Neural progenitor cell (in vitro differentiated cells): ENCODE measurements at regions not wholly inside any gene's neighbourhood (a gene's known extent, or its start where the extent isn't known, plus 50 kb on each side); places are given as distances from the start of the nearest gene placed in this dataset.

ENCODE experiments used
- DNase-seq: peaks from one replicate; pipeline ENCODE4 v3.0.0-alpha.2; 2016; ENCODE audit warnings: low spot score
- H2AFZ ChIP-seq: fragments of 200-600 bp; sonication (generic); replicated peaks from 2 replicates; pipeline ENCODE4 v1.6.1; 2016; ENCODE audit warnings: antibody characterized with exemption
- H3F3A ChIP-seq: fragments of 200-600 bp; sonication (generic); 2 replicates; pipeline ENCODE4 v1.6.1; 2016; ENCODE audit warnings: antibody characterized with exemption, low read depth
- H3K27ac ChIP-seq: fragments of 200-600 bp; sonication (generic); 2 replicates; pipeline ENCODE4 v1.5.1; 2016; ENCODE audit warnings: mild to moderate bottlenecking
- H3K27me3 ChIP-seq: fragments of 200-600 bp; sonication (generic); 2 replicates; pipeline ENCODE4 v1.6.1; 2016; ENCODE audit warnings: mild to moderate bottlenecking, moderate library complexity
- H3K36me3 ChIP-seq: fragments of 200-600 bp; sonication (generic); 2 replicates; pipeline ENCODE4 v1.5.1; 2016
- H3K4me1 ChIP-seq: fragments of 200-600 bp; sonication (generic); 2 replicates; pipeline ENCODE4 v1.6.1; 2016; ENCODE audit warnings: mixed run types
- H3K4me2 ChIP-seq: fragments of 200-600 bp; sonication (generic); 2 replicates; pipeline ENCODE4 v1.6.1; 2016
- H3K4me3 ChIP-seq: fragments of 200-600 bp; sonication (generic); 2 replicates; pipeline ENCODE4 v1.5.1; 2016
- H3K79me2 ChIP-seq: fragments of 200-600 bp; sonication (generic); 2 replicates; pipeline ENCODE4 v1.6.1; 2016; ENCODE audit warnings: low read depth
- H3K9ac ChIP-seq: fragments of 200-600 bp; sonication (generic); 2 replicates; pipeline ENCODE4 v1.6.1; 2016
- H3K9me3 ChIP-seq: fragments of 200-600 bp; sonication (generic); 2 replicates; pipeline ENCODE4 v1.5.1; 2016; ENCODE audit warnings: low read depth
- H4K20me1 ChIP-seq: fragments of 200-600 bp; sonication (generic); 2 replicates; pipeline ENCODE4 v1.6.1; 2016; ENCODE audit warnings: low read depth
- H3K27ac Mint-ChIP-seq: 3 replicates; pipeline ENCODE4 v1.8.0; 2021; ENCODE audit warnings: mixed read lengths
- H3K27me3 Mint-ChIP-seq: 2 replicates; pipeline ENCODE4 v1.8.0; 2022; ENCODE audit warnings: low read depth, mild to moderate bottlenecking, inconsistent platforms, moderate library complexity, mixed read lengths; ENCODE audit not compliant: insufficient read depth
- H3K36me3 Mint-ChIP-seq: 3 replicates; pipeline ENCODE4 v1.8.0; 2021; ENCODE audit warnings: mixed read lengths
- H3K4me1 Mint-ChIP-seq: 3 replicates; pipeline ENCODE4 v1.8.0; 2021; ENCODE audit warnings: mixed read lengths
- H3K4me3 Mint-ChIP-seq: 3 replicates; pipeline ENCODE4 v1.8.0; 2021; ENCODE audit warnings: mild to moderate bottlenecking, moderate library complexity, mixed read lengths
- H3K9me3 Mint-ChIP-seq: 3 replicates; pipeline ENCODE4 v1.8.0; 2020; ENCODE audit warnings: mixed read lengths
- CTCF ChIP-seq: fragments of 200-600 bp; sonication (generic); IDR thresholded peaks from 2 replicates; pipeline ENCODE4 v1.5.1; 2017; ENCODE audit warnings: antibody characterized with exemption, mild to moderate bottlenecking
- EZH2 ChIP-seq: fragments of 200-600 bp; sonication (generic); IDR thresholded peaks from 2 replicates; pipeline ENCODE4 v1.6.1; 2017; ENCODE audit warnings: antibody characterized with exemption, mild to moderate bottlenecking, moderate library complexity
- EZH2phosphoT487 ChIP-seq: fragments of 200-600 bp; sonication (generic); IDR thresholded peaks from 2 replicates; pipeline ENCODE4 v1.6.1; 2017; ENCODE audit warnings: antibody characterized with exemption

GRCh38 chr1:79355090-79355489 lies 348.6 kb upstream of the ADGRL4 start:
- no peak overlapping the region for H3K27ac Mint-ChIP-seq
- DNase-seq: no peak
- no peak overlapping the region for H2AFZ ChIP-seq

GRCh38 chr1:79353224-79353623 lies 346.7 kb upstream of the ADGRL4 start:
- Histone ChIP-seq H3F3A (no peaks in the 10 kb centered on the region), H3K9ac (no peak overlapping the region), H3K9me3 (no peaks in the 10 kb centered on the region), H3K27ac (no peak overlapping the region), H3K4me2 (no peak overlapping the region), H3K79me2 (no peaks in the 10 kb centered on the region), H3K36me3 (no peaks in the 10 kb centered on the region), H3K4me1 (peaks cover 20% of the 10 kb centered on the region), H3K4me3 (no peak overlapping the region), H3K27me3 (no peaks in the 10 kb centered on the region), H4K20me1 (no peaks in the 10 kb centered on the region), H2AFZ (peak overlapping the region; percentile 70)
- peaks cover 16% of the 10 kb centered on the region for H3K4me1 Mint-ChIP-seq
- H3K27me3 Mint-ChIP-seq: peaks cover 2% of the 10 kb centered on the region
- H3K9me3 Mint-ChIP-seq: no peaks in the 10 kb centered on the region
- TF ChIP-seq CTCF: peak; percentile 59
- TF ChIP-seq EZH2: no peak
- H3K36me3 Mint-ChIP-seq: no peaks in the 10 kb centered on the region
- peak; percentile 47 for DNase-seq
- no peak overlapping the region for H3K27ac Mint-ChIP-seq
- no peak overlapping the region for H3K4me3 Mint-ChIP-seq

More at GRCh38 chr1:79355090-79355489, 348.6 kb upstream of the ADGRL4 start:
- Histone ChIP-seq H3K4me2 (peak overlapping the region; percentile 6), H3K9ac (no peak overlapping the region), H3K4me3 (no peak overlapping the region), H3K4me1 (peaks cover 20% of the 10 kb centered on the region), H3K27me3 (no peaks in the 10 kb centered on the region), H3K9me3 (no peaks in the 10 kb centered on the region), H4K20me1 (no peaks in the 10 kb centered on the region), H3K36me3 (no peaks in the 10 kb centered on the region), H3K79me2 (no peaks in the 10 kb centered on the region), H3F3A (no peaks in the 10 kb centered on the region), H3K27ac (no peak overlapping the region)
- Mint-ChIP-seq H3K36me3 (no peaks in the 10 kb centered on the region), H3K4me3 (no peak overlapping the region), H3K4me1 (peaks cover 16% of the 10 kb centered on the region), H3K9me3 (no peaks in the 10 kb centered on the region), H3K27me3 (peaks cover 2% of the 10 kb centered on the region)
- TF ChIP-seq EZH2 (no peak), EZH2phosphoT487 (no peak), CTCF (no peak)

- Mint-ChIP-seq H3K4me1 (no peaks in the 10 kb centered on the region), H3K27ac (no peak overlapping the region), H3K9me3 (peaks cover 5% of the 10 kb centered on the region), H3K27me3 (no peaks in the 10 kb centered on the region), H3K36me3 (no peaks in the 10 kb centered on the region), H3K4me3 (no peak overlapping the region)
- DNase-seq: no peak
- Histone ChIP-seq H3K27me3 (no peaks in the 10 kb centered on the region), H3K9me3 (peaks cover 6% of the 10 kb centered on the region), H3F3A (no peaks in the 10 kb centered on the region), H3K27ac (no peak overlapping the region), H3K4me1 (no peaks in the 10 kb centered on the region), H3K36me3 (no peaks in the 10 kb centered on the region), H4K20me1 (no peaks in the 10 kb centered on the region), H3K4me2 (no peak overlapping the region), H2AFZ (no peak overlapping the region), H3K79me2 (no peaks in the 10 kb centered on the region), H3K4me3 (no peak overlapping the region), H3K9ac (no peak overlapping the region)
- no peak for TF ChIP-seq EZH2
- TF ChIP-seq EZH2phosphoT487: no peak
- TF ChIP-seq CTCF: no peak
Observed at GRCh38 chr1:79326875-79327274, 320.3 kb upstream of the ADGRL4 start.

GRCh38 chr1:79325705-79326104 lies 319.2 kb upstream of the ADGRL4 start:
- H2AFZ ChIP-seq: no peak overlapping the region
- H3K4me1 ChIP-seq: no peaks in the 10 kb centered on the region
- no peak overlapping the region for H3K4me3 ChIP-seq
- H3K79me2 ChIP-seq: no peaks in the 10 kb centered on the region
- H3K27me3 Mint-ChIP-seq: no peaks in the 10 kb centered on the region
- TF ChIP-seq EZH2phosphoT487 (no peak), EZH2 (no peak), CTCF (no peak)
- no peaks in the 10 kb centered on the region for H3K4me1 Mint-ChIP-seq
- no peak overlapping the region for H3K27ac ChIP-seq
- H4K20me1 ChIP-seq: no peaks in the 10 kb centered on the region
- no peak for DNase-seq
- peaks cover 5% of the 10 kb centered on the region for H3K9me3 Mint-ChIP-seq
- H3F3A ChIP-seq: no peaks in the 10 kb centered on the region
- no peaks in the 10 kb centered on the region for H3K36me3 ChIP-seq
- peaks cover 6% of the 10 kb centered on the region for H3K9me3 ChIP-seq
- H3K27ac Mint-ChIP-seq: no peak overlapping the region
- no peak overlapping the region for H3K9ac ChIP-seq
- no peaks in the 10 kb centered on the region for H3K27me3 ChIP-seq
- H3K4me3 Mint-ChIP-seq: no peak overlapping the region
- no peaks in the 10 kb centered on the region for H3K36me3 Mint-ChIP-seq
- no peak overlapping the region for H3K4me2 ChIP-seq
